ENCODE measurements at regions not wholly inside any gene's neighbourhood (a gene's known extent, or its start where the extent isn't known, plus 50 kb on each side); places are given as distances from the start of the nearest gene placed in this dataset.
"Not testable (repeated sequence)": the region's sequence is repeated elsewhere in the genome, so short reads cannot be mapped to it uniquely, and the experiment has no call there.

DNA sequence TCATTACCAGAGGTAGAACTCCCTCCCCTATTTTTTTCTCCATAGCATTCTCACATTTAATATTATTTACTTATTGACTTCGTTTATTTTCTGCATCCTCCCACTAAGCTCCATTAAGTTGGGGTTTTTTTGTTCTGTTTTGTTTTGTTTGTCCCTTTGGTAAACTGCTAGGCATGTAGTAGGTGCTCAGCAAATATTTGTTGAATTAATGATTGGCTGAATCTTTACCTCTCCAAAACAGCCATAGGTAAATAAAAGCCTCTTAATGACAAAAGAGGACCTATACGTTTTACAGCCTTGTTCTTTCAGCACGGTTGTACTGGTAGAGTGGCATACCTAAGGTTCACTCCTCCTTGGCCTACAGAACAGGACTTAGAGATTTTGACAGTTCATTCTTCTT is 52.0 kb downstream of the PRORP start:
- DNase-seq (ENCODE audit: low spot score) = no peak

DNA sequence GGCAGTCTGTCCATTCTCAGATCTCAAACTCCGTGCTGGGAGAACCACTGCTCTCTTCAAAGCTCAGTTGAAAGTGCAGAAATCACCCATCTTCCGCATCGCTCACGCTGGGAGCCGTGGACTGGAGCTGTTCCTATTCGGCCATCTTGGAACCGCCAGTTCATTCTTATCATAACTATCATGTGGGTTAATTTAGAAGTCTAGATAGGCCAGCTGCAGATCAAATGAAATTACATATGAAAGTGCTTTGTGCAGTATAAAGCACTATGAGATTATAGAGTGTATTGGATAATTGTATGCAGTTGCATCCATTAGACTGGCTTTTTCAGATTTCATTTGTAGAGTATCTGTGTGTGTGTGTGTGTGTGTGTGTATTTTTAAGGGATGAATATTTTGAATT is 57.8 kb downstream of the PRORP start:
- no peak for DNase-seq (ENCODE audit: low spot score)

DNA sequence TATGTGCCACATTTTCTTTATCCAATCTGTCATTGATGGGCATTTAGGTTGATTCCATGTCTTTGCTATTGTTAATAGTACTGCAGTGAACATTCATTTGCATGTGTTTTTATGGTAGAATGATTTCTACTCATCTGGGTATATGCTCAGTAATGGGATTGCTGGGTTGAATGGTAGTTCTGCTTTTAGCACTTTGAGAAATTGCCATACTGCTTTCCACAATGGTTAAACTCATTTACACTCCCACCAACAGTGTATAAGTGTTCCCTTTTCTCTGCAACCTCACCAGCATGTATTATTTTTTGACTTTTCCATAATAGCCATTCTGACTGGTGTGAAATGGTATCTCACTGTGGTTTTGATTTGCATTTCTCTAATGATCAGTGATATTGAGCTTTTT is 62.5 kb downstream of the PRORP start:
- not testable (repeated sequence) for DNase-seq (ENCODE audit: low spot score)

DNA sequence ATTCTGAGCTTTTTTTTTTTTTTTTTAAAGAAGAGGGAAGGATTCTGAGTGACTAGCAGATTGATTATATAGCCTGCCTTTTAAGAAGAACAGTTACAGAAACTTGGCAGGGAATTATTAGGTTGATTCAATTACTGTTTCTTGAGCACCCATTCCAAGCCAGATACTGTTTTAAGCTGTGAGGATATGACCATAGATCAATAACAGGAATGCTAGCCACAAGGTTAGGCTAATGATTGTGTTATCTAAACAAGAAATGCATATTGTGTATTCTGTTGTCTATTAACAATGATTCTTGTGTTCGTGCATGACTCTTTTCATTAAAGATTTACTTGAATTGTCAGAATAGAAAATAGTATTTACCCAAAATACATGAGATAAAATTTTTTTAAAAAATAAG is 67.1 kb downstream of the PRORP start:
- no peak for DNase-seq (ENCODE audit: low spot score)

DNA sequence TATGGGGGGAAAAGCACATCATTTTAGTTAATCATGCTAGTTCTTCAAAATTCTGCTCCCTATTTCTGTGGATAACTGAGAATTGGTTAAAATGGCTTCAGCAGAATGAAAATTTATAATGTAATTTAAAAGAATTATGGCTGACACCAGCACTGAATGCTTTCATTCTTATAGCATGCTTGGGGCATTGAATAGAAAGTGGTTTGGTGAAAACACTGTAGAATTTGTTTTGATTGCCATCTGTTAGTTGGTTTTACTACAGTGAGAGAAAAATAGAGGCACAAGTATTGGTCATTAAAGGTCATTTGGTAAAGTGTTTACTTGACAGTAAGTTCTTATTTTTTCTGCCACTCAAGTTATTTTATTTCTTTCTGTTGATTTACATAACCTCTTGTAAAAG is 70.8 kb downstream of the PRORP start:
- no peak for DNase-seq (ENCODE audit: low spot score)

DNA sequence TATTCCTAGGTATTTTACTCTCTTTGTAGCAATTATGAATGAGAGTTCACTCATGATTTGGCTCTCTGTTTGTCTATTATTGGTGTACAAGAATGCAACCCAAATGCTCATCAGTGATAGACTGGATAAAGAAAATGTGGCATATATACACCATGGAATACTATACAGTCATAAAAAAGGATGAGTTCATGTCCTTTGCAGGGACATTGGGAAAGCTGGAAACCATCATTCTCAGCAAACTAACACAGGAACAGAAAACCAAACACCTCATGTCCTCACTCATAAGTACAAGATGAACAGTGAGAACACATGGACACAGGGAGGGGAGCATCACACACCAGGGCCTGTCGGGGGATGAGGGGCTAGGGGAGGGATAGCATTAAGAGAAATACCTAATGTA is 71.8 kb downstream of the PRORP start:
- DNase-seq (ENCODE audit: low spot score) = not testable (repeated sequence)

DNA sequence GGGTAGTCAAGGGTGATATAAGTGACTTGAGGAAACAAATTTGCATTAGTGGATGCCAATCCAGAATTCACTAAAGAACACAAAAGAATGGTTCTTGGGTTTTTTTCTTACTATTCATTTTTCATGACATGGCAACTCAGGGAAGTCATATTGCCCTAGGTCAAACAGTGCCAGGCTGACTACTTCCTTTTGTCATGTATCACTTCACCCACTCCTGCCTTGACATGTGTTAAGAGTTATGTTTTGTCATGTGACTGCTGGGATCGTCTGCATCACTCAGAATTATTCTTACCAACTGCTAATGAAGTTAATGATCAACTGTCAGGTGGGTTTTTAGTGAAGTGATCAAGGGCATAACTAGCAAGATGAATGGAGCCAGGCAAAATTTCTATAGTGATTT is 74.2 kb downstream of the PRORP start:
- DNase-seq (ENCODE audit: low spot score) = no peak

DNA sequence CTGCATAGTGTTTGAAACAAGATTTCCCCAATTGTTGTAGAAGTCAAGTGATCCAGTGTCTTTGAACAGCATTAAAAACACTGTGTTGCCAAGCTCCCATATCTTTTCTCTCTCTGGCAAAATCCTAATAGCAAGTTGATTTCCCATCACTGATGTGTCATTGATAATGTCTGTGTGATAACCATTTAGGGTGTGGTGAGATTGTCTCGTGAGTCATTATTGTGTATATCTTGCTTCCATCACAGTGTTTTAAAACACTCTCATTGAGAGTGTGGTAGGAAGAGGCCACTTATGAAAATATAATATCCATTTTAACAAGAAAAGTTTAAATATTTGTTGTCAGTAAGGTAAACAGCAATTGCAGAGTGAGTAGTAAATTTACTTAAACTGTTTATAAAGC is 74.7 kb downstream of the PRORP start:
- peak; percentile 17 for DNase-seq (ENCODE audit: low spot score)

DNA sequence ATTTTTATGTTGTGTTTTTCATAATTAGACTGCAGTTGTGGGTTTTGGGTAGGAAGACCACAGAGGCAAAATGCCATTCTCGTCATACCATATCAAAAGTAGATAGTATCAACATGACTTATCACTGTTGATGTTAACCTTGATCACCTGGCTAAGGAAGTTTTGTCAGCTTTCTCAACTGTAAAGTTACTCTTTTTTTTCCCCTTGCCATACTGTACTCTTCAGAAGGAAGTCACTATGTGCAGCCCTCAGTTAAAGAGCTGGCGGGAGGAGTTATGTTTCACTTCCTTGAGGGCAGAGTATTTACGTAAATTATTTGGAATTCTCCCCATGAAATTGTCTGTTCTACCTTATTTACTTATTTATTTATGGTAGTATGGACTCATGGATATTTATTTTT is 78.7 kb downstream of the PRORP start:
- no peak for DNase-seq (ENCODE audit: low spot score)

DNA sequence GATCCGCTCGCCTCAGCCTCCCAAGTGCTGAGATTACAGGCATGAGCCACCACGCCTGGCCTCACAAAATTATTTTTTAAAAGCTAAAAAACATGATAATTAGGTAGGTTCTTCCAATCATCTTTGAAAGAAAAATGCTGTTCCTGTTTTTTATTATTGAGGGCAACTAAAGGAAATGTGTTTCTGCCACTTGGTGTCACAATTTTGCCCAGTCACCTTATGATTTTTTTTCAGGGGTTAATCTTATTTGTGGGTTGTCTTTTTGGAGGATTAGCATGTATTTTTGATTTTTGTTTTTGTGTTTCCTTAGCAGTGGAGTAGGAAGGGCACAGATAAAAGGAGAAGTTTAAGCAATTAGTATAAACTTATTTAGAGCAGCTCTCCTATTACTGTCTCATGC is 79.8 kb downstream of the PRORP start:
- DNase-seq (ENCODE audit: low spot score) = no peak

DNA sequence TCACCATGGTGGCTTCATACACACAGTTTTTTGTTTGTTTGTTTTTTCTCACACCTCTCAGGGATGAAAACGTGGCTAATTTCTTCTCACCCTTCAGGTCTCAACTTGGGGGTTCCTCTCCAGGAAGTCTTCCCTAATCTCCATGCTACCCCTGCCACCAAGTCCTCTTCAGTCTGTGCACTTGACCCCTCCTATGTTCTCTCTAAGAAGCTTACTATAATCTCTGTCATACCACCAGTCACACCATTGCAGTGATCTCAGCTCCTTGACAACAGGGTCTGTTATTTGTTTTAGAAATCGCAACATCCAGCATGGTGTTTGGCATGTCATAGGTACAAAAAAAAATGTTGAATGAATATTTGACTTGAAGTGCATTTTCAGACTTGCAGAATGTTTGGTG is 83.4 kb downstream of the PRORP start:
- no peak for DNase-seq (ENCODE audit: low spot score)

DNA sequence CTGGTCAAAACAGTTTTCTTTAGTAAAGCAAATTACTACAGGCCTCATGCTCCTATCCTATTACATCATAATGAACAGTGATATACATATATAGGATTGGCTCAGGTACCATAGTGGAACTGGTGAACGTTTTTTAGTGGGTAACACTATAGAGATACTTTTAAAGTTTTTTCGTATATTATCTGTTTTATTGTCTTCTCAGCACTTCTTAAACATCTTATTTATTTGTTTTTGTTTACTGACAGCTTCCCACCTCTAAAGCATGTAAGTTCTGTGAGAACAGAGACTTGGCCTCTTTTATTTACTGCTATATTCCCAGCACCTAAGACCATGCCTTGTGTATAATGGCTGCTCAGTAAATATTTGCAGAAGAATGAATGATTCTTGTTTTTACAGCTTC is 81.1 kb upstream of the PSMA6 start:
- DNase-seq (ENCODE audit: low spot score) = no peak

DNA sequence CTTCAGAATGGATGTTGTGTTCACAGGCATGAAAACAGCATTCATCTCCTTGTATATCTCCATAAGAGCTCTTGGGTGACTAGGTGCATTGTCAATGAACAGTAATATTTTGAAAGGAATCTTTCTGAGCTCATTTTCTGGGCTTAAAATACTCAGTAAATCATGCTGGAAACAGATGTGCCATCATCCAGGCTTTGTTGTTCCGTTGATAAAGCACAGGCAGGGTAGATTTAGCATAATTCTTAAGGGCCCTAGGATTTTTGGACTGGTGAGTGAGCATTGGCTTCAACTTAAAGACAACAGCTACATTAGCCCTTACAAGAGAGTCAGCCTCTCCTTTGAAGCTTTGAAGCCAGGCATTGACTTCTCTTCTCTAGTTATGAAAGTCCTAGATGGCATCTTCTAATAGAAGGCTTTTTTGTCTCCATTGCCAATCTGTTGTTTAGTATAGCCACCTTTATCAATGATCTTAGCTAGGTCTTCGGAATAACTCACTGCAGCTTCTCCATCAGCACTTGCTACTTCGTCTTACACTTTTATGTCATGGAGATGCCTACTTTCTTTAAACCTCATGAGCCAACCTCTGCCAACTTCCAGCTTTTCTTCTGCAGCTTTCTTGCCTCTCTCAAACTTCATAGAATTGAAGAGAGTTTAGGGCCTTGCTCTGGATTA is 79.6 kb upstream of the PSMA6 start:
- no peak for DNase-seq (ENCODE audit: low spot score)

DNA sequence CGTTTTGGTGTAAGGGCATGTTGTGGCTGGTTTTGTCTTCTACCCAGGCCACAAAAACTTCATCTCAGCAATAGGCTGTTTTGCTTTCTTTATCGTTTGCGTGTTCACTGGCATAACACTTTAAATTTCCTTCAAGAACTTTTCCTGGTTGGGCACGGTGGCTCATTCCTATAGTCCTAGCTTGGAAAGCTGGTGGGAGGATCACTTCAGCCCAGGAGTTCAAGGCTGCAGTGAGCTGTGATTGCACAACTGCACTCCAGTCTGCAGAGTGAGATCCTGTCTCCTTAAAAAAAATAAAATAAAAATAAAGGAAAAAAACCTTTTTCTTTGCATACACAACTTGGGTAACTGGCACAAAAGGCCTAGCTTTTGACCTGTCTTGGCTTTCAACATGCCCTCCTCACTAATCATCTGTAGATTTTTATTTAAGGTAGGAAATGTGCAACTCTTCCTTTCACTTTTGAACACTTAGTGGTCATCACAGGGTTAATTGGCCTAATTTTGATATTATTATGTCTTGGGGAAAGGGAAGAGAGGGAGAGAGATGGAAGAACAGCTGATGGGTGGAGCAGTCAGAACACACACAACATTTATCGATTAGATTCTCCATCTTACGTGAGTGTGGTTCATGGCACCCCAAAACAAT is 78.9 kb upstream of the PSMA6 start:
- DNase-seq (ENCODE audit: low spot score) = no peak

DNA sequence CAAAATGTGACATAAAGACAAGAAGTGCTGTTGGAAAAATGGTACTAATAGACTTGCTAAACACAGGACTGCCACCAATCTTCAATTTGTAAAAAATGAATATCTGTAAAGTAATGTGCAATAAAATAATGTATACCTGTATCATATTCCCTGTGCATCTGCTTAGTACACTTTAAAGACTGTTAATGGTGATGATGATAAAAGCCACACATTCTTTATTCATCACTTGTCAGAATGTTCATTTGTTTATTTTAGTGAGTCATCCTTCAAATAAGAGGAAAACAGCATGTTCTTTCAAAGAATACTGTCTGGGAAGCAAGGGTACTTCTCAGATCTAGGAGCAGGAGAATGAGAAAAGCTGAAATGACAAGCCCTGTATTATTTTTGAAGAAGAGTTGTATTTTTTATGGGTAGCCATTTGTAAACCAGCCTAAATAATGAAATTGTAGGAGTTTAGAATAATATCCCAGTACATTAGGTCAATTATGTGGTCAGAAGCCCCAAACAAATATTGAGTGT is 78.3 kb upstream of the PSMA6 start:
- DNase-seq (ENCODE audit: low spot score) = peak; percentile 19

DNA sequence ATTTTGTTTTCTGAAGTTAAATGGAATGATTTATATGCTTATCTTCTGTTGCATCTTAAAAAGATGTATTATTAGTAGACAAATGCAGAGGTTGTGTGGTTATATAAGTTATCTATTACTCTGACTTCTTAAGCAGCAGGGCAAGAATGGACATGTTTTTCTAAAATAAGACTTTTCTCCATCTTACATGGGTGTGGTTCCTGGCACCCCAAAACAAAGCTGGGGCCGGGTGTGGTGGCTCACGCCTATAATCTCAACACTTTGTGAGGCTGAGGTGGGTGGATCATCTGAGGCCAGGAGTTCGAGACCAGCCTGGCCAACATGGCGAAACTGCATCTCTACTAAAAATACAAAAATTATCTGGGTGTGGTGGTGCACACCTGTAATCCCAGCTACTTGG is 77.8 kb upstream of the PSMA6 start:
- DNase-seq (ENCODE audit: low spot score) = not testable (repeated sequence)

DNA sequence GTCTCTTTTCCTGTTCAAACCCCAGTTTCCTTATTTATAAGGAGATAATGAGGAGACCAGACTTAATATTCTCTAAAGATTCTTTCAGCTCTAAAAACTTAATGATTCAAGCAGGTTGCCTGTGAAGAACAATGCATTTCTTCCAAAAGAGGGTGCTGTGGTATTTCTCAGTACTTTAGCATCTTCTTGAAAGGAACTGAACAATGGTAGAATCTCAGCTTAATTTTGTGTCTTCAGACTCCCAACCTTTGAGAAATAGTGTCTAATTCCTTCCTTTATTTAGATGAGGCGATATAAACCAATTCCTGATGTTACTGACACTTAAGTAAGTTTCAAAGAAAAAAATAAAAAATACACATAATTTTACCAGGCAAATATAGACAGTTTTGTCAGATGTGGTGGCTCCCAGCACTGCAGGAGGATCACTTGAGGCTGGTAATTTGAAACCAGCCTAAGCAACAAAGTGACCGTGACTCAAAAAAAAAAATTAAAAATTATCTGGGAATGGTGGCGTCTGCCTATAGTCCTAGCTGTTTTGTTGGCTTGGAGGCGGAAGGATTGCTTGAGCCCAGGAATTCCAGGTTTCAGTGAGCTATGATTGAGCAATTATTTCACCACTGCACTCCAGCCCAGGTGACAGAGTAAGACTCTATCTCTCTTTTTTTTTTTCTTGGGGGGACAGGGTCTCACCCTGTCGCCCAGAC is 76.9 kb upstream of the PSMA6 start:
- peak; percentile 68 for DNase-seq (ENCODE audit: low spot score)

DNA sequence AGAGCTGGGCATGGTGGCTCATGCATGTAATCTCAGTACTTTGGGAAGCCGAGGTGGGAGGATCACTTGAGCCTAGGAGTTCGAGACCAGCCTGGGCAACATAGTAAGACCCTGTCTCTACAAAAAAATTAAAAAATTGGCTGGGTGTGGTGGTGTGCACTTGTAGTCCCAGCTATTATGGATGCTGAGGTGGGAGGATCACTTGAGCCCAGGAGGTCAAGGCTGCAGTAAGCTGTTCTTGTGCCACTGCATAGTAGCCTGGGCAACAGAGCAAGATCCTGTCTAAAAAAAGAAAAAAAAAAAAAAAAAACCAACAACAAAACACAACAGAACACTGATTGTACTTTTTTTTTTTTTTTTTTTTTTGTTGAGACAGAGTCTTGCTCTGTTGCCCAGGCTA is 74.0 kb upstream of the PSMA6 start:
- not testable (repeated sequence) for DNase-seq (ENCODE audit: low spot score)

DNA sequence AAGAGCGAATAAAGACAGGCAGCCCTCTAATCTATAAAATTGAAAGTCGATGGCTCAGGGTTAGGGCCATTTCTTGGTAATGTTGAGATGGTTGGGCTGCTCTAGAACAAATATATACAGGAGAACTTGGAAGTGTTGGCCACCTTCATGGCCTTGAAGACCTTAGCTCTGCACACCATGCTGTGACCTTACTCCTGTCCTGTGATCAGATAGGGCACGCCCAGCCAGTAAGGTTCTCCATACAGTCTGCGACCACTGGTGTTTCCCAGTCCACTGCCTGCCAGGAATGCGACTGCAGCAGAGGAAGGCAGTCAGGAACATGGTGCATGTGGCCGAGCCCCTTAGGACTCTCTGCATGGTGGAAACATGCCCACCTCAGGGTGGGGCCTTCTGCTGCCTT is 73.2 kb upstream of the PSMA6 start:
- DNase-seq (ENCODE audit: low spot score) = no peak

DNA sequence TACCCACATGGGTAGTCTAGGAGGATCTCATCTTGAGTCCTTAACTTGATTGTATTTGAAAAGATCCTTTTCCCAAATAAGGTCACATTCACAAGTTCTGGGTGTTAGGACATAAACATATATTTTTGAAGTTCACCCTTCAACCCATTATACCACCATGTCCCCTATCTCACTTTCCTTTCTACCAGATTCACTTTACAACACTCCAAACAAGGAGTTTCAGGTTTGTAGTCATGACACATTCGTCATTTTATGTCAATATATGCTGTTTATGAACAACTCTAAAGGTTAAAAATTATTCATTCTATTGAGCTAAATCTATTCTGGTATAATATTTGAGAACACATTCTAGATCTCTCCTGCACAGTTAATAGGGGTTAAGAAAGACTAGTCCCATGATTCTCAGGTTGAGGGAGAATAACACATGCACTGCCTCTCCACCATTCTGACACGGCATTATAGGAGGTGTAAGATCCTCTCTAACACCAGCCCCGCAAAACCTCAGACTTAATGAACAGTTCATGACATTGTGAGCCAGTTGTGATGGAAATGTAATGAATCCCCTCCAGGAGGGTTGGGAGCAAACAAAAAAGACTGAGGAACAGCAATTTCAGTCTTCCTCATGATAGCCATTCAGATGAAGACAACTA is 72.0 kb upstream of the PSMA6 start:
- no peak for DNase-seq (ENCODE audit: low spot score)

DNA sequence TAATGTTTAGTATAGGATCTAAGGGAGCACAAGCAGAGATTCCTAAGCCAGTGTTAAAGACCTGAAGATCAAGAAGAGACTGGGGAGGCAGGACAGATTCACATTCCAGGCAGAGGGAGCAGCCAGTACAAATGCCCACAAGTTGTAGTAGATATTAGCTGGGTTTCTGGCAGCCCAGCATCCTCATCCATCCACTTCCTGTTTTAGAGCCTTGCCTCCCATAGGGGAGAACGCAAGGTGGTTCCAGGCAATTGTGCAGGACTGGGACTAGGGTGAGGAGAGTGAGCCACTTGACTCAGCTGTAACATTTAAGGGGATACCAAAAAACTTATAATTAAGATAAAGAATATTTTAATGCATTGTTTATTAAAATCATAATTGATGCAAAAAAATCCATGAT is 71.3 kb upstream of the PSMA6 start:
- no peak for DNase-seq (ENCODE audit: low spot score)

DNA sequence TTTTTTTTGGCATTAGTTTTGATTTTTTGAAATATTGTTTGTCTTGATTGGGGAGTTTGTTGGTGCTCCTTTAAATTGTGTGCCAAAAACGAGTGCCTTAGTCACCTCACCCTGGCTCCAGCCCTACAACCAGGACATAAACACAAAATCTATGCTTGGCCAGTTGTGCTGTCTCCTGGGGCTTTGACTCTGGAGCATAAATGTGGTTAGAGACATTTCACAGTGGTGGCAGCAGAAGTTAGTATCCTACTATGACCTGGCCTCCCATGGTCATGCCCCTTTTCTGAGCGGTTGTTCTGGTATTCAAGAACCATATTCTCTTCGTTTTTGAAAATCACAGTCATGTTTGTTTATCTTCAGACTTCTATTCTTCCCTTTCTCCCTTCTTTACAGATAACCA is 70.7 kb upstream of the PSMA6 start:
- no peak for DNase-seq (ENCODE audit: low spot score)

DNA sequence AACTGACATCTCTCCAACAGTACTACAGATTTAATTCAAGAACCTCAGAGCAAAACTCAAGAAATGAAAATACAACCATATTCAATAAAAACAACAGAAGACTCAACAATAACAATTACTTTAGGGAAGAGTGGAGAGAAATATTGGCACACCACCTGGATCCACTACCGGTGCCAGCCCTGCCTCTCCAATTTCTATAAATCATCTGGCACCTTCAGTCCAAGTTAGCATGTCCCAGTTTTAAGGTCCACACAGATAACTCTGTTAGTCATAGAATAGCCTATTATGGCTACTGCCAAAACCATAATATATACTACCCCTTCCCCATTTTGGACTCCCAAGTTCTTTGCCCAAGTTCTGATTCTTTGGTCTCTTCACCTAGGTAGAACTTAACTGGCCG is 69.9 kb upstream of the PSMA6 start:
- no peak for DNase-seq (ENCODE audit: low spot score)
